ENCODE measurements at regions not wholly inside any gene's neighbourhood (a gene's known extent, or its start where the extent isn't known, plus 50 kb on each side); places are given as distances from the start of the nearest gene placed in this dataset.
"Not testable (repeated sequence)": the region's sequence is repeated elsewhere in the genome, so short reads cannot be mapped to it uniquely, and the experiment has no call there.

- not testable (repeated sequence) for TF ChIP-seq POLR2A, CTCF (IDR thresholded peaks at IDR 0.05)
Observed at GRCh38 chr16:88165683-88166082, 214.4 kb downstream of the BANP start.
